ENCODE measurements at regions not wholly inside any gene's neighbourhood (a gene's known extent, or its start where the extent isn't known, plus 50 kb on each side); places are given as distances from the start of the nearest gene placed in this dataset.

DNA sequence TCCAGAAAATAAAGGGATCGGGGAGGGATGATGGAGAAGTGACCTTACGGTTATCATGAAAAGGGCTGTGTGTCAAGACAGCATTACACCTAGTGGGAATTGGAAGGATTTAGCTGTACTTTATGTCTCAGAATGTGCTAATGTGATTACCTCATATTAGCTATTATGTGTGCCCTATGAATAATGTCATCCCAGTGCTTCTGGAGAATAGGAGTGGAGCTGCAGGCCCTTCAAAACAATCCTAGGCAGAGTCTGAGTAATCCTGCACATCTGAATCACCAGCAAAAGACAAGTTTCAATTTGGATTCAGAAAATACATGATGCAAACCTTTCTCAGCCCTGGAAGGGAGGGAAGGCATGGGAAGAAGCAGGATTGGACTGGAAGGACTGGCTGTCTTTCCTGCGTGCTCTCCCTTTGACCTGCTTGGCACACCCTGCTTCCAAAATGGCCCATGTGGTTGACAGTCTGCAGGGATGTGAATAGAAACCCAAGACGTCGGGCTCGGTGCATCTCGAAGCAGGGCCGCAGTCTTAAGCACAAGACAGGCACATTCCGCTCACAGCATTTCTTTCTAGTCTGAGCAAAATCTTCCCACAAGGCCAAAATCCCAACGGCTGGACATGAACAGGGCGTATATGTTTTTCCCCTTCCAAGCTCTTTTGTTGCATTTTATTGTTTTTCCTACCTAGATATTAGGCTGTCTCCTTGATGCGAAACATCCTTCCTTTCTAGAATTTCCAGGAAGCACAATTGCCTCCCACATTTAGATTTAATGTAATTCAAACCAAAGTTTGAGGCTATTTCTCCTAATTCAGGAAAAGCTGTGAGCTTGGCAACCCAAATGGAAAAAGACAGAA is 54.3 kb upstream of the TARBP1 start:
- ATAC-seq (ENCODE audit: low read depth) (peak; percentile 70), DNase-seq (peak; percentile 97)
- Histone ChIP-seq H2BK5ac (ENCODE audit: low read depth, low read length, poor library complexity, severe bottlenecking) (peak overlapping the region; percentile 92), H3K27ac (ENCODE audit: insufficient read depth, low read length) (peak overlapping the region; percentile 74), H4K5ac (ENCODE audit: low read depth, low read length) (peak overlapping the region; percentile 59), H3K4ac (ENCODE audit: low read depth, low read length) (peak overlapping the region; percentile 90), H3K56ac (ENCODE audit: extremely low read depth, insufficient read depth, low read length) (peak overlapping the region; percentile 50; the same call in 1 of the 2 replicates), H4K91ac (ENCODE audit: insufficient read depth, low read depth, low read length) (peak overlapping the region; percentile 89), H3K18ac (ENCODE audit: low read depth, low read length) (peak overlapping the region; percentile 77), H2BK120ac (ENCODE audit: low read depth, low read length) (peak overlapping the region; percentile 95), H2AK9ac (replicated peaks; ENCODE audit: low read depth, low read length, poor library complexity) (peak overlapping the region; percentile 83), H3K4me1 (ENCODE audit: control insufficient read depth, insufficient read depth, low read length) (peaks cover 36% of the 10 kb centered on the region), H4K20me1 (ENCODE audit: insufficient read depth, low read length) (no peaks in the 10 kb centered on the region), H3K9me3 (ENCODE audit: control insufficient read depth, insufficient read depth, low read length) (no peaks in the 10 kb centered on the region), H2BK15ac (ENCODE audit: low read depth, low read length) (peak overlapping the region; percentile 38; the same call in 2 of the 3 replicates), H3K9me1 (ENCODE audit: insufficient read depth, low read length) (peaks cover 10% of the 10 kb centered on the region), H3K4me3 (ENCODE audit: insufficient read depth, low read depth, low read length) (no peak overlapping the region), H3K79me1 (ENCODE audit: low read depth in 1 of 2, low read length in 2 of 2) (peaks cover 0 to 4% of the 10 kb centered on the region in 2 experiments; a peak in 1 of 4 replicates), H2AK5ac (ENCODE audit: low read depth, low read length) (peak overlapping the region; percentile 69), H3K14ac (replicated peaks; ENCODE audit: low read depth, low read length) (peak overlapping the region; percentile 73), H4K8ac (ENCODE audit: low read depth in 2 of 2, low read length in 2 of 2) (peak overlapping the region; percentile 37 to 84; a peak in 3 of 4 replicates), H3K27me3 (ENCODE audit: control insufficient read depth, insufficient read depth, low read length) (no peaks in the 10 kb centered on the region), H3K9ac (ENCODE audit: low read depth, low read length) (peak overlapping the region; percentile 25; the same call in 1 of the 2 replicates), H2AFZ (replicated peaks; ENCODE audit: low read length, poor library complexity) (peak overlapping the region; percentile 79), H3K23ac (ENCODE audit: low read depth, low read length) (peak overlapping the region; percentile 65), H3K4me2 (ENCODE audit: low read depth, low read length) (peak overlapping the region; percentile 50), H2BK20ac (ENCODE audit: low read depth, low read length) (peak overlapping the region; percentile 65), H3K36me3 (ENCODE audit: control insufficient read depth, insufficient read depth, low read length) (no peaks in the 10 kb centered on the region)
- intact Hi-C loops (cut with micrococcal nuclease) (loop anchor here (5.0 kb wide), 1 partner anchor 69 kb away; no protein-coding TSS in a partner anchor), dilution Hi-C loops (cut with HindIII; ENCODE audit: low sequenced_read_pairs, unreplicated experiment) (no loop called here), in situ Hi-C loops (cut with MboI; ENCODE audit: low sequenced_read_pairs) (no loop called here)
- 33% methylated on average over 5 of the region's 12 CpGs; no CpG with 5 or more reads in 1 of the 2 experiments for WGBS, 2 experiments (ENCODE audit: extremely low coverage in 2 of 2, insufficient read length in 1 of 2)
- ChIA-PET CTCF (interaction anchor here (0.5 to 1.2 kb wide), 2 partner anchors 34 to 393 kb away, joined by 3 to 4 read pairs; no protein-coding TSS in a partner anchor), POLR2A (ENCODE audit: unreplicated experiment) (no interaction called here)
- no TSS peak for BruUV-seq (replicated peaks)
- TF ChIP-seq NFE2L2 (IDR thresholded peaks at IDR 0.05; ENCODE audit: low read depth, low read length): no peak
- TF ChIP-seq RFX5 (IDR thresholded peaks at IDR 0.05; ENCODE audit: low read depth, low read length): no peak
- TF ChIP-seq MXI1 (IDR thresholded peaks at IDR 0.05; ENCODE audit: borderline replicate concordance, low read depth, low read length): no peak
- TF ChIP-seq FOS (IDR thresholded peaks at IDR 0.05; ENCODE audit: low read depth, low read length): peak; percentile 70
- TF ChIP-seq MAZ (IDR thresholded peaks at IDR 0.05; ENCODE audit: borderline replicate concordance, low read depth, low read length): no peak
- peak; percentile 24; the same call in 1 of the 2 replicates for TF ChIP-seq SMC3 (IDR thresholded peaks at IDR 0.05; ENCODE audit: low read depth, low read length)
- no peak for TF ChIP-seq CHD1 (IDR thresholded peaks at IDR 0.05; ENCODE audit: low read depth, low read length)
- no peak for TF ChIP-seq ELK1 (IDR thresholded peaks at IDR 0.05; ENCODE audit: borderline replicate concordance, low read depth, low read length)
- peak; percentile 32; the same call in 1 of the 2 replicates for TF ChIP-seq MAFK (IDR thresholded peaks at IDR 0.05; ENCODE audit: low read depth, low read length)
- no peak for TF ChIP-seq RCOR1 (IDR thresholded peaks at IDR 0.05; ENCODE audit: insufficient replicate concordance, low read length)
- peak; percentile 46; the same call in 1 of the 2 replicates for TF ChIP-seq BHLHE40 (IDR thresholded peaks at IDR 0.05; ENCODE audit: low read depth, low read length)
- no peak for TF ChIP-seq USF2 (IDR thresholded peaks at IDR 0.05; ENCODE audit: low read depth, low read length)
- TF ChIP-seq RAD21 (IDR thresholded peaks at IDR 0.05; ENCODE audit: low read length): no peak

Data from IMR-90 (cell line).